Cardiac fibroblast (primary cell): ENCODE measurements at regions not wholly inside any gene's neighbourhood (a gene's known extent, or its start where the extent isn't known, plus 50 kb on each side); places are given as distances from the start of the nearest gene placed in this dataset.
"Not testable (repeated sequence)": the region's sequence is repeated elsewhere in the genome, so short reads cannot be mapped to it uniquely, and the experiment has no call there.

Experiments used
- DNase-seq, 2 donors: peaks; one replicate each; pipeline versions ENCODE4 v3.0.0 to v3.0.0-alpha.2; 2010; ENCODE audit warnings: low read depth in 2 of 2
- H3K4me3 ChIP-seq, 2 donors: replicated peaks in 1 of 2; 1 replicate in 1 of 2; 2 replicates in 1 of 2; pipeline ENCODE4 v1.5.1; 2011; ENCODE audit warnings: low read depth in 2 of 2, low read length in 2 of 2, mild to moderate bottlenecking in 2 of 2, moderate library complexity in 1 of 2
- TF ChIP-seq, protein P1 (sequence below): IDR thresholded peaks from one replicate; pipeline ENCODE4 v1.5.1; 2011; ENCODE audit warnings: low read depth, mild to moderate bottlenecking, low read length, inconsistent platforms

DNA sequence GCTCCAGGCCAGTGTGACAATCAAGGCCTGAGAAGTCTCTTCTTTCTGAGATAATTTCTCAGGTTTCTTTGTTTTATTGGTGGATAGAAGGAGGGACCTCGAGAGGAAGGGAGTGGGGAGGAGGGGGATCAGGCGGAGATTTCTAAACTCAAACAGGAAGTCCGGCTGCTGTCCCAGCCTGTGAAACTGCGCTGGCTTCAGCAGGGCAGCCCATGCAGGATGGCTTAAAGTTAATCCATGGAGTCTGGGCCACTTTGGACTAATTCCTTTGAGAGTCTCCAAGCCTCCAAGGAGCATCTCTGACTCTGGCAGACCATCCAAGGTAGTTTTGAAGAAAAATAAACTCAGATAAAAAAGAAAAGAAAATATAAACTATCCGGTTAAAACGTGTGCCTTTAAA lies 378.5 kb downstream of the MLLT3 start:
- no peak for DNase-seq
- TF ChIP-seq, protein P1, sequence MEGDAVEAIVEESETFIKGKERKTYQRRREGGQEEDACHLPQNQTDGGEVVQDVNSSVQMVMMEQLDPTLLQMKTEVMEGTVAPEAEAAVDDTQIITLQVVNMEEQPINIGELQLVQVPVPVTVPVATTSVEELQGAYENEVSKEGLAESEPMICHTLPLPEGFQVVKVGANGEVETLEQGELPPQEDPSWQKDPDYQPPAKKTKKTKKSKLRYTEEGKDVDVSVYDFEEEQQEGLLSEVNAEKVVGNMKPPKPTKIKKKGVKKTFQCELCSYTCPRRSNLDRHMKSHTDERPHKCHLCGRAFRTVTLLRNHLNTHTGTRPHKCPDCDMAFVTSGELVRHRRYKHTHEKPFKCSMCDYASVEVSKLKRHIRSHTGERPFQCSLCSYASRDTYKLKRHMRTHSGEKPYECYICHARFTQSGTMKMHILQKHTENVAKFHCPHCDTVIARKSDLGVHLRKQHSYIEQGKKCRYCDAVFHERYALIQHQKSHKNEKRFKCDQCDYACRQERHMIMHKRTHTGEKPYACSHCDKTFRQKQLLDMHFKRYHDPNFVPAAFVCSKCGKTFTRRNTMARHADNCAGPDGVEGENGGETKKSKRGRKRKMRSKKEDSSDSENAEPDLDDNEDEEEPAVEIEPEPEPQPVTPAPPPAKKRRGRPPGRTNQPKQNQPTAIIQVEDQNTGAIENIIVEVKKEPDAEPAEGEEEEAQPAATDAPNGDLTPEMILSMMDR, result no peak
- H3K4me3 ChIP-seq, result no peak overlapping the region

DNA sequence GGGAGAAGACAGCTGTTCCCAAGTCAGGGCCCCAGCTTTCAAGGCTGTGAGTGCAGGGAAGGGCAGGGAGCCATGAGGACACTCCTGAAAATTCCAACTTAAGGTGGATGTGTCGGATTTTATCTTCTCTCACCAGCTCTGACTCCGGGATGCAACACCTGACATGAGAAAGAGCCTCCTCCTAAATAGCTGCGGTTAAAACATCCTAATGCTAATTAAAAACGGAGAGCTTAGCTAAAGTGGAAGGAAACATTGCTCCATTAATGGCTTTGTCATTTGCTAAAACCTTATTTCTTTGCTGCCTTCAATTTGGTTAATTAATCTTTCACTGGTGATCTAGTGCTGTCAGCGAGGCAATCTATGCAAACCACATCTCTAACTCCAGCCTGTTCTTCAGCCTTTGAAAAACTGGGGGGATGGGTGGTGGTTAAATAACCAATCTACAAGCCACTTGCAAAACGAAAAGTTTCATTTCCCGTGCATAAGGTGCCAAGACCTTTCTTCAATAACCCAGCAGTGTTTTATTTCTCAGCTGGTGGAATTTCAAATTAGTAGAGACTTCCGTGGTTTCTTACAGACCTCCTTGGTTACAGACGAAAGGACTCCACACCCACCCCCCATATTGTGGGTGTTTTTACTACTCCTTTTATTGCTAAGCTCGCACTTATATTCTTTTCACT lies 379.6 kb downstream of the MLLT3 start:
- no peak overlapping the region for H3K4me3 ChIP-seq
- TF ChIP-seq, protein P1, result no peak
- no peak for DNase-seq

GRCh38 chr9:20240498-20240897 lies 381.8 kb downstream of the MLLT3 start:
- TF ChIP-seq, protein P1, result no peak
- no peak overlapping the region for H3K4me3 ChIP-seq
- no peak for DNase-seq

DNA sequence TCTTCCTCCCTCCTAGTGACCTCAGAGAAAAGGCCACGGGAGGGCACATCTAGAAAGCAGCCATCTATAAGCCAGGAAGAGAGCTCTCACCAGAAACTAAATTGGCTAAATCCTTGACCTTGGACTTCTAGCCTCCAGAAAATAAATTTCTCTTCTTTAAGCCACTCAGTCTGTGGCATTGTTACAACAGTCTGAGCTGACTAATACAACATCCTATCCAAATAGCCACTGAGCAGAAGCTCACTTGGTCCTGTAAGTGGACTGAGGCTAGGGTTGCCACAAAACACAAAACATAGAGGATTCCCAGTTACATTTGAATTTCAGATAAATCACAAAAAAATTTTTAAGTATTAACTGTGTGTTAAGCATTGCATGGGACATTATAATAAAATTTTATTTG lies 383.4 kb downstream of the MLLT3 start:
- no peak overlapping the region for H3K4me3 ChIP-seq
- peak in 1 of 2 donors; percentile 44 for DNase-seq
- TF ChIP-seq, protein P1, result no peak

DNA sequence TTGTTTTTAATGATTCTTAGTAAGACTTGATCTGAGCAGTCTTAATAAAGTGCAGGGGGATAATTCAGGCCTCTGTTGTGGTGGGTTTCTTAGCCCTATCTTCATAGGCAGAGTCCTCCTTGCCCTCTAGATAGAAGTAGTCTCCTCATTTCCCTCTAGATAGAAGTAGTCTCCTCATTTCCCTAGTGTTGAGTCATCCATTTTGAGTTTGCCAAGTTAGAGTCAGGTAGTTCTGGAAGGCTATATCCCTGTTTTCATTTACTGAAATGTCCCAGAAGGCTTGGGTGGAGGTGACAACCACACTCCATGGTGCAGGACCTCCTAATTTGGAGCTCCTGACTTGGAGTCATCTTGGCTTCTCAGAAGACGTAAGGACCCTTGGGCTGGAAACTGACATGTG lies 384.6 kb downstream of the MLLT3 start:
- H3K4me3 ChIP-seq, result no peak overlapping the region
- DNase-seq, result no peak
- TF ChIP-seq, protein P1, result no peak

DNA sequence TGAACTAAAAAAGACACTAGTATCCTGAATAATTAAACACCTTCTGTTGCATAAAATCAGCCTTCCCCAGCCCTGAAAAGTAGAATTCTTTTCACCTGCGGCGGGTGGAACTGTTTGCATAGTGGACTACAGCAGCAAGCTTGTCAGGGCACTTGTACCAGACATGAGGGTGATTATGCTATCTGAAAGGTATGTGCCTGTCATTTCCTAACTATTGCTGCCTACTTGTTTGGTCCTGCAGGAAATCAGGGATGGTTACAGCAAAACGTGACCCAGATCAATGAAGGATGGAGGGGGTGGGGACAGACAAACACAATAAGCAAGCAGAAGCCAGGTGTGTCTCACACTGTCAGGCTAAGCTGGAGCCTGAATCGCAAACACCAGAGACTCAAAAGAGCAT lies 385.6 kb downstream of the MLLT3 start:
- TF ChIP-seq, protein P1, result no peak
- DNase-seq, result no peak
- no peak overlapping the region for H3K4me3 ChIP-seq

- not testable (repeated sequence) for DNase-seq, H3K4me3 ChIP-seq
Measured at GRCh38 chr9:20235206-20235605, 387.1 kb downstream of the MLLT3 start.
